B cell (primary cell): ENCODE measurements at regions not wholly inside any gene's neighbourhood (a gene's known extent, or its start where the extent isn't known, plus 50 kb on each side); places are given as distances from the start of the nearest gene placed in this dataset.

ENCODE experiments used
- ATAC-seq: fragments of 200-7000 bp; cut with Tn5 transposase; one replicate; pipeline ENCODE4 v1.10.0; 2021; ENCODE audit warnings: low read depth, mild to moderate bottlenecking, moderate number of reproducible peaks, moderate library complexity
- CTCF ChIA-PET: fragments of 350-600 bp; sonication (Branson Sonifier 250); formaldehyde crosslinking; loops from one replicate; lab custom pipeline; 2021; ENCODE audit warnings: antibody characterized with exemption, inconsistent platforms; lab: Charles Lee
- POLR2A ChIA-PET: fragments of 350-600 bp; sonication (Branson Sonifier 250); formaldehyde crosslinking; loops from one replicate; lab custom pipeline; 2021; ENCODE audit warnings: antibody characterized with exemption; lab: Charles Lee
- DNase-seq: peaks from one replicate; pipeline ENCODE4 v3.0.0; 2013
- H2AFZ ChIP-seq: 2 replicates; pipeline ENCODE4 v1.6.1; 2012; ENCODE audit warnings: mild to moderate bottlenecking, low read depth, low read length; ENCODE audit not compliant: insufficient read depth, poor library complexity, severe bottlenecking
- H3K27ac ChIP-seq, 2 donors: 1 replicate in 1 of 2; 2 replicates in 1 of 2; pipeline ENCODE4 v1.5.1; 2012 to 2013; ENCODE audit warnings: low read length in 2 of 2, mild to moderate bottlenecking in 2 of 2, moderate library complexity in 1 of 2
- H3K27me3 ChIP-seq, 4 experiments: fragments of 200-600 bp in 1 of 4; sonication (generic) in 1 of 4; replicated peaks in 1 of 4; 1 replicate in 2 of 4; 2 replicates in 2 of 4; pipeline versions ENCODE4 v1.6.1 to v1.7.0; 2013 to 2016; ENCODE audit warnings: low read length in 3 of 4, mild to moderate bottlenecking in 2 of 4, mixed read lengths in 1 of 4, moderate library complexity in 1 of 4; ENCODE audit not compliant: insufficient read depth in 4 of 4, control insufficient read depth in 3 of 4; ENCODE audit errors: control extremely low read depth in 1 of 4
- H3K36me3 ChIP-seq, 2 experiments: replicated peaks in 1 of 2; 1 replicate in 1 of 2; 2 replicates in 1 of 2; pipeline versions ENCODE4 v1.6.1 to v1.7.1; 2013; ENCODE audit warnings: low read length in 1 of 2; ENCODE audit not compliant: insufficient read depth in 2 of 2, control insufficient read depth in 1 of 2; ENCODE audit errors: control extremely low read depth in 1 of 2, extremely low read depth in 1 of 2
- H3K4me1 ChIP-seq, 2 donors: fragments of 200-600 bp in 1 of 2; sonication (generic) in 1 of 2; 1 replicate in 1 of 2; 2 replicates in 1 of 2; pipeline versions ENCODE4 v1.5.1 to v1.6.1; 2013 to 2017; ENCODE audit warnings: low read length in 2 of 2; ENCODE audit not compliant: control insufficient read depth in 2 of 2, insufficient read depth in 2 of 2
- H3K4me2 ChIP-seq: replicated peaks from 2 replicates; pipeline ENCODE3; 2012; ENCODE audit warnings: mild to moderate bottlenecking, low read depth, low read length; ENCODE audit not compliant: poor library complexity, severe bottlenecking
- H3K4me3 ChIP-seq, 5 experiments: fragments of 200-600 bp in 1 of 5; sonication (generic) in 1 of 5; 1 replicate in 3 of 5; 2 replicates in 2 of 5; pipeline versions ENCODE4 v1.5.1 to v1.7.0; 2011 to 2016; ENCODE audit warnings: low read length in 4 of 5, mild to moderate bottlenecking in 4 of 5, low read depth in 2 of 5, control low read depth in 1 of 5, moderate library complexity in 1 of 5; ENCODE audit not compliant: insufficient read depth in 1 of 5; ENCODE audit errors: control extremely low read depth in 1 of 5, extremely low read depth in 1 of 5
- H3K79me2 ChIP-seq: fragments of 200-600 bp; sonication (generic); one replicate; pipeline ENCODE4 v1.6.0; 2016; ENCODE audit warnings: low read length; ENCODE audit not compliant: control insufficient read depth, insufficient read depth
- H3K9ac ChIP-seq: fragments of 200-600 bp; sonication (generic); 2 replicates; pipeline ENCODE4 v1.6.1; 2017; ENCODE audit warnings: mild to moderate bottlenecking, low read length, moderate library complexity
- H3K9me3 ChIP-seq, 3 donors: one replicate each; pipeline versions ENCODE4 v1.6.1 to v1.7.1; 2013; ENCODE audit warnings: low read length in 2 of 3; ENCODE audit not compliant: control insufficient read depth in 2 of 3, insufficient read depth in 1 of 3; ENCODE audit errors: control extremely low read depth in 1 of 3
- H4K20me1 ChIP-seq: 2 replicates; pipeline ENCODE4 v1.6.0; 2012; ENCODE audit warnings: mild to moderate bottlenecking, low read length; ENCODE audit not compliant: insufficient read depth, control insufficient read depth, poor library complexity, severe bottlenecking
- H3K27ac Mint-ChIP-seq: one replicate; pipeline ENCODE4 v1.8.0; 2021; ENCODE audit warnings: mixed read lengths
- H3K27me3 Mint-ChIP-seq: one replicate; pipeline ENCODE4 v1.8.0; 2021; ENCODE audit warnings: mixed read lengths
- H3K4me1 Mint-ChIP-seq: one replicate; pipeline ENCODE4 v1.8.0; 2021; ENCODE audit warnings: mixed read lengths
- H3K4me3 Mint-ChIP-seq: one replicate; pipeline ENCODE4 v1.8.0; 2021; ENCODE audit warnings: mixed read lengths
- H3K9me3 Mint-ChIP-seq: one replicate; pipeline ENCODE4 v1.8.0; 2022; ENCODE audit warnings: mixed read lengths; ENCODE audit not compliant: insufficient read depth
- CTCF ChIP-seq: fragments of 200-600 bp; IDR thresholded peaks from one replicate; pipeline ENCODE4 v1.8.0; 2022; ENCODE audit warnings: antibody characterized with exemption, mild to moderate bottlenecking
- EZH2 ChIP-seq: IDR thresholded peaks from 2 replicates; pipeline ENCODE4 v1.6.1; 2012; ENCODE audit warnings: borderline replicate concordance, low read depth, mild to moderate bottlenecking, moderate library complexity, low read length; ENCODE audit not compliant: insufficient read depth, poor library complexity, severe bottlenecking
- WGBS: methylation state at CpG from one replicate; pipeline ENCODE4 v1.1.5; 2013; ENCODE audit warnings: missing lambda C conversion rate; ENCODE audit not compliant: insufficient coverage; 5-methylcytosine and 5-hydroxymethylcytosine counted together
- intact Hi-C: fragments of 100-400 bp; cut with micrococcal nuclease; formaldehyde crosslinking; loops from one replicate; pipeline ENCODE4 v1.10.0; 2022

- H3K9me3 ChIP-seq = peaks cover 0 to 4% (median 0%) of the 10 kb centered on the region in 3 donors
Observed at GRCh38 chr5:152185547-152186245, 219.4 kb downstream of the NMUR2 start.

GRCh38 chr5:152184266-152184665 is 220.8 kb downstream of the NMUR2 start:
- no peaks in the 10 kb centered on the region for H3K36me3 ChIP-seq
- Mint-ChIP-seq H3K4me1 (no peaks in the 10 kb centered on the region), H3K27ac (no peak overlapping the region), H3K4me3 (no peak overlapping the region), H3K9me3 (peaks cover 2% of the 10 kb centered on the region), H3K27me3 (peaks cover 15% of the 10 kb centered on the region)
- no peak for TF ChIP-seq EZH2
- no peak for TF ChIP-seq CTCF
- H3K27me3 ChIP-seq = no peaks in the 10 kb centered on the region
- no peaks in the 10 kb centered on the region for H4K20me1 ChIP-seq
- ATAC-seq (no peak), DNase-seq (no peak)
- peaks cover 0 to 13% (median 8%) of the 10 kb centered on the region in 3 donors for H3K9me3 ChIP-seq
- no peaks in the 10 kb centered on the region for H3K79me2 ChIP-seq
- CTCF ChIA-PET = no interaction called here
- POLR2A ChIA-PET = no interaction called here
- H3K4me3 ChIP-seq = no peak overlapping the region
- H3K4me1 ChIP-seq = no peaks in the 10 kb centered on the region
- H3K9ac ChIP-seq = no peak overlapping the region
- no peak overlapping the region for H2AFZ ChIP-seq
- intact Hi-C loops = no loop called here
- no CpG with 5 or more reads among the region's 2 CpGs for WGBS
- H3K27ac ChIP-seq = no peak overlapping the region
- H3K4me2 ChIP-seq = no peak overlapping the region

More at GRCh38 chr5:152185547-152186245, 219.4 kb downstream of the NMUR2 start:
- Histone ChIP-seq H3K4me2 (no peak overlapping the region), H3K27ac (no peak overlapping the region), H3K4me3 (no peak overlapping the region), H3K27me3 (no peaks in the 10 kb centered on the region), H2AFZ (no peak overlapping the region), H3K4me1 (no peaks in the 10 kb centered on the region), H3K36me3 (no peaks in the 10 kb centered on the region), H4K20me1 (no peaks in the 10 kb centered on the region), H3K9ac (no peak overlapping the region), H3K79me2 (no peaks in the 10 kb centered on the region)
- no peak overlapping the region for H3K4me3 Mint-ChIP-seq
- ChIA-PET POLR2A (no interaction called here), CTCF (no interaction called here)
- DNase-seq (no peak), ATAC-seq (no peak)
- TF ChIP-seq EZH2 (no peak), CTCF (no peak)
- H3K27me3 Mint-ChIP-seq = peaks cover 15% of the 10 kb centered on the region
- H3K9me3 Mint-ChIP-seq = peaks cover 2% of the 10 kb centered on the region
- intact Hi-C loops = no loop called here
- H3K27ac Mint-ChIP-seq = no peak overlapping the region
- WGBS = 67% methylated on average over 1 of the region's 9 CpGs
- no peaks in the 10 kb centered on the region for H3K4me1 Mint-ChIP-seq
